ENCODE measurements at regions not wholly inside any gene's neighbourhood (a gene's known extent, or its start where the extent isn't known, plus 50 kb on each side); places are given as distances from the start of the nearest gene placed in this dataset.

GRCh38 chr3:81416812-81417211 is 344.6 kb downstream of the GBE1 start:
- no peaks in the 10 kb centered on the region for H3K4me1 ChIP-seq
- DNase-seq (no peak), ATAC-seq (no peak)
- no peaks in the 10 kb centered on the region for H3K9me3 ChIP-seq
- TF ChIP-seq CTCF (IDR thresholded peaks at IDR 0.05) = no peak
- H3K36me3 ChIP-seq = no peaks in the 10 kb centered on the region
- no peak overlapping the region for H3K27ac ChIP-seq
- H3K27me3 ChIP-seq = no peaks in the 10 kb centered on the region
- intact Hi-C loops (cut with DNase I) = no loop called here
- no peak overlapping the region for H3K4me3 ChIP-seq

- TF ChIP-seq CTCF (IDR thresholded peaks at IDR 0.05) = no peak
- Histone ChIP-seq H3K36me3 (no peaks in the 10 kb centered on the region), H3K4me1 (no peaks in the 10 kb centered on the region), H3K27me3 (no peaks in the 10 kb centered on the region), H3K9me3 (no peaks in the 10 kb centered on the region), H3K4me3 (no peak overlapping the region), H3K27ac (no peak overlapping the region)
- DNase-seq = no peak
- ATAC-seq = no peak
- intact Hi-C loops (cut with DNase I) = no loop called here
These were observed 355.1 kb downstream of the GBE1 start for GRCh38 chr3:81406318-81406717.

GRCh38 chr3:81395739-81396513 is 365.5 kb downstream of the GBE1 start:
- H3K9me3 ChIP-seq = no peaks in the 10 kb centered on the region
- ATAC-seq (no peak), DNase-seq (peak in 1 of 4 donors; percentile 16)
- no peak for TF ChIP-seq CTCF (IDR thresholded peaks at IDR 0.05)
- H3K4me3 ChIP-seq = no peak overlapping the region
- intact Hi-C loops (cut with DNase I) = no loop called here
- peaks cover 0 to 5% of the 10 kb centered on the region in 2 donors for H3K27me3 ChIP-seq
- no peak overlapping the region for H3K27ac ChIP-seq
- H3K36me3 ChIP-seq = no peaks in the 10 kb centered on the region
- no peaks in the 10 kb centered on the region for H3K4me1 ChIP-seq

- Histone ChIP-seq H3K27me3 (peaks cover 2 to 5% of the 10 kb centered on the region in 2 donors), H3K4me1 (no peaks in the 10 kb centered on the region), H3K9me3 (no peaks in the 10 kb centered on the region), H3K27ac (no peak overlapping the region), H3K4me3 (no peak overlapping the region), H3K36me3 (no peaks in the 10 kb centered on the region)
- ATAC-seq = no peak
- no peak for TF ChIP-seq CTCF (IDR thresholded peaks at IDR 0.05)
- intact Hi-C loops (cut with DNase I) = no loop called here
- DNase-seq = no peak
These were observed 366.6 kb downstream of the GBE1 start for GRCh38 chr3:81394651-81395524.

- intact Hi-C loops (cut with DNase I) = no loop called here
- no peak overlapping the region for H3K4me3 ChIP-seq
- H3K9me3 ChIP-seq = no peaks in the 10 kb centered on the region
- H3K27ac ChIP-seq = no peak overlapping the region
- no peak for TF ChIP-seq CTCF (IDR thresholded peaks at IDR 0.05)
- H3K27me3 ChIP-seq = peaks cover 3 to 5% of the 10 kb centered on the region in 2 donors
- no peaks in the 10 kb centered on the region for H3K4me1 ChIP-seq
- no peaks in the 10 kb centered on the region for H3K36me3 ChIP-seq
- ATAC-seq = no peak
- DNase-seq = no peak
These were observed 368.2 kb downstream of the GBE1 start for GRCh38 chr3:81393251-81393650.
